ENCODE measurements at regions not wholly inside any gene's neighbourhood (a gene's known extent, or its start where the extent isn't known, plus 50 kb on each side); places are given as distances from the start of the nearest gene placed in this dataset.

GRCh38 chr13:33908116-33908515 is 90.2 kb downstream of the RFC3 start:
- TF ChIP-seq CREB5 (CRISPR knock-in tag; IDR thresholded peaks at IDR 0.05; ENCODE audit: low read depth) (no peak), ZNF70 (CRISPR knock-in tag; IDR thresholded peaks at IDR 0.05) (no peak), RARB (CRISPR knock-in tag; IDR thresholded peaks at IDR 0.05) (no peak), ARNTL (CRISPR knock-in tag; IDR thresholded peaks at IDR 0.05; ENCODE audit: borderline replicate concordance, low read depth) (no peak), TOX (CRISPR knock-in tag; IDR thresholded peaks at IDR 0.05; ENCODE audit: borderline replicate concordance) (no peak), PATZ1 (CRISPR knock-in tag; IDR thresholded peaks at IDR 0.05; ENCODE audit: borderline replicate concordance) (no peak)

Measured in SK-N-SH treated with all-trans-retinoic acid at 6 μM for 48 hours (cell line).